HepG2 (cell line): ENCODE measurements at regions not wholly inside any gene's neighbourhood (a gene's known extent, or its start where the extent isn't known, plus 50 kb on each side); places are given as distances from the start of the nearest gene placed in this dataset.

Experiments
- CCAR2 ChIP-seq: fragments of 200-400 bp; formaldehyde crosslinking; optimal IDR thresholded peaks from 2 replicates; pipeline ENCODE3; 2018; ENCODE audit warnings: low read depth, mild to moderate bottlenecking, low read length, moderate library complexity
- CREM ChIP-seq, 2 experiments: sonication (generic) in 1 of 2; formaldehyde crosslinking in 1 of 2; IDR thresholded peaks; 2 replicates each; pipeline versions ENCODE4 v1.4.0 to v1.6.1; 2016 to 2020; ENCODE audit warnings: antibody characterized with exemption in 1 of 2, mild to moderate bottlenecking in 1 of 2, missing genetic modification reagents in 1 of 2
- FOXA3 ChIP-seq: IDR thresholded peaks from 2 replicates; pipeline ENCODE4 v1.6.1; 2016; ENCODE audit warnings: missing genetic modification reagents, missing compliant biosample characterization
- HOXA3 ChIP-seq: sonication (generic); formaldehyde crosslinking; IDR thresholded peaks from 2 replicates; pipeline ENCODE4 v1.5.0; 2020; ENCODE audit warnings: missing genetic modification reagents
- MIER2 ChIP-seq: IDR thresholded peaks from 2 replicates; pipeline ENCODE4 v1.6.1; 2016; ENCODE audit warnings: missing biosample characterization, missing genetic modification reagents
- NFIC ChIP-seq: IDR thresholded peaks from 2 replicates; pipeline ENCODE4 v1.6.1; 2012; ENCODE audit warnings: mild to moderate bottlenecking, low read length, inconsistent platforms
- NR2F1 ChIP-seq, 2 experiments: fragments of 450-650 bp in 1 of 2; formaldehyde crosslinking in 1 of 2; IDR thresholded peaks; 2 replicates each; pipeline versions ENCODE4 v1.5.0 to v1.6.1; 2016 to 2020; ENCODE audit warnings: mild to moderate bottlenecking in 1 of 2, missing compliant biosample characterization in 1 of 2, missing genetic modification reagents in 1 of 2, moderate library complexity in 1 of 2
- ZNF350 ChIP-seq: sonication (generic); formaldehyde crosslinking; IDR thresholded peaks from 2 replicates; pipeline ENCODE4 v1.4.0; 2020; ENCODE audit warnings: mild to moderate bottlenecking, low read depth, missing genetic modification reagents, borderline replicate concordance
- TF ChIP-seq, protein P1 (sequence below): sonication (generic); formaldehyde crosslinking; IDR thresholded peaks from 2 replicates; pipeline ENCODE4 v1.4.0; 2020; ENCODE audit warnings: low read depth, missing genetic modification reagents
- TF ChIP-seq, protein P2 (sequence below): sonication (generic); formaldehyde crosslinking; IDR thresholded peaks from 2 replicates; pipeline ENCODE4 v1.4.0; 2020; ENCODE audit warnings: missing genetic modification reagents
- TF ChIP-seq, protein P3 (sequence below): sonication (generic); formaldehyde crosslinking; IDR thresholded peaks from 2 replicates; pipeline ENCODE4 v1.4.0; 2020; ENCODE audit warnings: missing genetic modification reagents
- TF ChIP-seq, protein P4 (sequence below), 2 experiments: sonication (generic) in 1 of 2; formaldehyde crosslinking in 1 of 2; IDR thresholded peaks; 2 replicates each; pipeline versions ENCODE4 v1.4.0 to v1.6.1; 2016 to 2020; ENCODE audit warnings: borderline replicate concordance in 1 of 2, low read depth in 1 of 2, mild to moderate bottlenecking in 1 of 2, missing genetic modification reagents in 1 of 2
- TF ChIP-seq, protein P5 (sequence below): sonication (generic); formaldehyde crosslinking; IDR thresholded peaks from 2 replicates; pipeline ENCODE4 v1.4.0; 2020; ENCODE audit warnings: mild to moderate bottlenecking, missing genetic modification reagents

DNA sequence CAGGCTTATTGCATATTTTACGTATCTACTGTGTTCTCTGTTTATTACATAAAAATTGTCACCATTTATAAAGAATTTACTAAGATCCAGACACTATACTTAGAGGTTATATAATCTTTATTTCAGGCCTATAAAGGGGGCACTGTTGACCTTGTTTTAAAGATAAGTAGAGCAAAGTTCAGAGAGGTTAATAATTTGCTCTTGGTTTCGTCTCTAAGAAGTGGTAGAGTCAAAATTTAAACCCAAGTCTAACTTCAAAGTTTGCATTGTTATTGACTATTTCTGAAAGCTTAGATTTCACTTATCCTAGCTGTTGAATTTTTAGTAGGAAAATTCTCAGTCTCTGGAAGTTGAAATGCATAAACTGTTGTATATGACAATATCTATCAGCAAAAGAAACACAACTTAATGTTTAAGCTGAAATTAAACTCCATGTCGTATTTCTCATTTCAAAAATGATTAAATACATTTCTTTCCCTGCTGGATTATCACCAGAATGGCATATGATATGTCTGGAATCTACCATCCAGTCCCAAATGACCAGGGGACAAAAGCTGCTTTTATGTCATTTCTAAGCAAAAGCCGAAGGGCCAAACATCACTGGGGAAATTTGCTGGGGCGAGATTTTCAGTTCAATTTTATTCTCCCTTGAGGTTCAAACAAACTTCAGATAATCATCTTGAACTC is 138.4 kb downstream of the SLC7A11 start (continued):
- TF ChIP-seq, protein P1, sequence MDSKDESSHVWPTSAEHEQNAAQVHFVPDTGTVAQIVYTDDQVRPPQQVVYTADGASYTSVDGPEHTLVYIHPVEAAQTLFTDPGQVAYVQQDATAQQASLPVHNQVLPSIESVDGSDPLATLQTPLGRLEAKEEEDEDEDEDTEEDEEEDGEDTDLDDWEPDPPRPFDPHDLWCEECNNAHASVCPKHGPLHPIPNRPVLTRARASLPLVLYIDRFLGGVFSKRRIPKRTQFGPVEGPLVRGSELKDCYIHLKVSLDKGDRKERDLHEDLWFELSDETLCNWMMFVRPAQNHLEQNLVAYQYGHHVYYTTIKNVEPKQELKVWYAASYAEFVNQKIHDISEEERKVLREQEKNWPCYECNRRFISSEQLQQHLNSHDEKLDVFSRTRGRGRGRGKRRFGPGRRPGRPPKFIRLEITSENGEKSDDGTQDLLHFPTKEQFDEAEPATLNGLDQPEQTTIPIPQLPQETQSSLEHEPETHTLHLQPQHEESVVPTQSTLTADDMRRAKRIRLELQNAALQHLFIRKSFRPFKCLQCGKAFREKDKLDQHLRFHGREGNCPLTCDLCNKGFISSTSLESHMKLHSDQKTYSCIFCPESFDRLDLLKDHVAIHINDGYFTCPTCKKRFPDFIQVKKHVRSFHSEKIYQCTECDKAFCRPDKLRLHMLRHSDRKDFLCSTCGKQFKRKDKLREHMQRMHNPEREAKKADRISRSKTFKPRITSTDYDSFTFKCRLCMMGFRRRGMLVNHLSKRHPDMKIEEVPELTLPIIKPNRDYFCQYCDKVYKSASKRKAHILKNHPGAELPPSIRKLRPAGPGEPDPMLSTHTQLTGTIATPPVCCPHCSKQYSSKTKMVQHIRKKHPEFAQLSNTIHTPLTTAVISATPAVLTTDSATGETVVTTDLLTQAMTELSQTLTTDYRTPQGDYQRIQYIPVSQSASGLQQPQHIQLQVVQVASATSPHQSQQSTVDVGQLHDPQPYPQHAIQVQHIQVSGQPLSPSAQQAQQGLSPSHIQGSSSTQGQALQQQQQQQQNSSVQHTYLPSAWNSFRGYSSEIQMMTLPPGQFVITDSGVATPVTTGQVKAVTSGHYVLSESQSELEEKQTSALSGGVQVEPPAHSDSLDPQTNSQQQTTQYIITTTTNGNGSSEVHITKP (CRISPR knock-in tag) = peak; percentile 84
- TF ChIP-seq MIER2 (CRISPR knock-in tag) (no peak), HOXA3 (CRISPR knock-in tag) (no peak), ZNF350 (CRISPR knock-in tag) (no peak), FOXA3 (CRISPR knock-in tag) (peak; percentile 40), CREM (IDR thresholded peaks at IDR 0.05) (peak; percentile 59; the same call in 1 of the 2 replicates), CREM (CRISPR knock-in tag; IDR thresholded peaks at IDR 0.05) (no peak), NR2F1 (CRISPR knock-in tag; IDR thresholded peaks at IDR 0.05) (no peak), NFIC (peak; percentile 63; the same call in 1 of the 2 replicates), CCAR2 (no peak)
- TF ChIP-seq, protein P2, sequence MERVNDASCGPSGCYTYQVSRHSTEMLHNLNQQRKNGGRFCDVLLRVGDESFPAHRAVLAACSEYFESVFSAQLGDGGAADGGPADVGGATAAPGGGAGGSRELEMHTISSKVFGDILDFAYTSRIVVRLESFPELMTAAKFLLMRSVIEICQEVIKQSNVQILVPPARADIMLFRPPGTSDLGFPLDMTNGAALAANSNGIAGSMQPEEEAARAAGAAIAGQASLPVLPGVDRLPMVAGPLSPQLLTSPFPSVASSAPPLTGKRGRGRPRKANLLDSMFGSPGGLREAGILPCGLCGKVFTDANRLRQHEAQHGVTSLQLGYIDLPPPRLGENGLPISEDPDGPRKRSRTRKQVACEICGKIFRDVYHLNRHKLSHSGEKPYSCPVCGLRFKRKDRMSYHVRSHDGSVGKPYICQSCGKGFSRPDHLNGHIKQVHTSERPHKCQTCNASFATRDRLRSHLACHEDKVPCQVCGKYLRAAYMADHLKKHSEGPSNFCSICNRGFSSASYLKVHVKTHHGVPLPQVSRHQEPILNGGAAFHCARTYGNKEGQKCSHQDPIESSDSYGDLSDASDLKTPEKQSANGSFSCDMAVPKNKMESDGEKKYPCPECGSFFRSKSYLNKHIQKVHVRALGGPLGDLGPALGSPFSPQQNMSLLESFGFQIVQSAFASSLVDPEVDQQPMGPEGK (CRISPR knock-in tag) = no peak
- TF ChIP-seq, protein P3, sequence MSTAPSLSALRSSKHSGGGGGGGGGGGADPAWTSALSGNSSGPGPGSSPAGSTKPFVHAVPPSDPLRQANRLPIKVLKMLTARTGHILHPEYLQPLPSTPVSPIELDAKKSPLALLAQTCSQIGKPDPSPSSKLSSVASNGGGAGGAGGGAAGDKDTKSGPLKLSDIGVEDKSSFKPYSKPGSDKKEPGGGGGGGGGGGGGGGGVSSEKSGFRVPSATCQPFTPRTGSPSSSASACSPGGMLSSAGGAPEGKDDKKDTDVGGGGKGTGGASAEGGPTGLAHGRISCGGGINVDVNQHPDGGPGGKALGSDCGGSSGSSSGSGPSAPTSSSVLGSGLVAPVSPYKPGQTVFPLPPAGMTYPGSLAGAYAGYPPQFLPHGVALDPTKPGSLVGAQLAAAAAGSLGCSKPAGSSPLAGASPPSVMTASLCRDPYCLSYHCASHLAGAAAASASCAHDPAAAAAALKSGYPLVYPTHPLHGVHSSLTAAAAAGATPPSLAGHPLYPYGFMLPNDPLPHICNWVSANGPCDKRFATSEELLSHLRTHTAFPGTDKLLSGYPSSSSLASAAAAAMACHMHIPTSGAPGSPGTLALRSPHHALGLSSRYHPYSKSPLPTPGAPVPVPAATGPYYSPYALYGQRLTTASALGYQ (CRISPR knock-in tag) = no peak
- TF ChIP-seq, protein P4, sequence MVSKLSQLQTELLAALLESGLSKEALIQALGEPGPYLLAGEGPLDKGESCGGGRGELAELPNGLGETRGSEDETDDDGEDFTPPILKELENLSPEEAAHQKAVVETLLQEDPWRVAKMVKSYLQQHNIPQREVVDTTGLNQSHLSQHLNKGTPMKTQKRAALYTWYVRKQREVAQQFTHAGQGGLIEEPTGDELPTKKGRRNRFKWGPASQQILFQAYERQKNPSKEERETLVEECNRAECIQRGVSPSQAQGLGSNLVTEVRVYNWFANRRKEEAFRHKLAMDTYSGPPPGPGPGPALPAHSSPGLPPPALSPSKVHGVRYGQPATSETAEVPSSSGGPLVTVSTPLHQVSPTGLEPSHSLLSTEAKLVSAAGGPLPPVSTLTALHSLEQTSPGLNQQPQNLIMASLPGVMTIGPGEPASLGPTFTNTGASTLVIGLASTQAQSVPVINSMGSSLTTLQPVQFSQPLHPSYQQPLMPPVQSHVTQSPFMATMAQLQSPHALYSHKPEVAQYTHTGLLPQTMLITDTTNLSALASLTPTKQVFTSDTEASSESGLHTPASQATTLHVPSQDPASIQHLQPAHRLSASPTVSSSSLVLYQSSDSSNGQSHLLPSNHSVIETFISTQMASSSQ (IDR thresholded peaks at IDR 0.05; ENCODE audit: low read depth) = peak; percentile 87
- TF ChIP-seq, protein P4 (CRISPR knock-in tag; IDR thresholded peaks at IDR 0.05; ENCODE audit: borderline replicate concordance) = peak; percentile 88; the same call in 1 of the 2 replicates
- TF ChIP-seq, protein P5, sequence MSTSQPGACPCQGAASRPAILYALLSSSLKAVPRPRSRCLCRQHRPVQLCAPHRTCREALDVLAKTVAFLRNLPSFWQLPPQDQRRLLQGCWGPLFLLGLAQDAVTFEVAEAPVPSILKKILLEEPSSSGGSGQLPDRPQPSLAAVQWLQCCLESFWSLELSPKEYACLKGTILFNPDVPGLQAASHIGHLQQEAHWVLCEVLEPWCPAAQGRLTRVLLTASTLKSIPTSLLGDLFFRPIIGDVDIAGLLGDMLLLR (CRISPR knock-in tag) = no peak
- TF ChIP-seq, all 625 proteins: peak for 29
